GM21381 (cell line): ENCODE measurements at regions not wholly inside any gene's neighbourhood (a gene's known extent, or its start where the extent isn't known, plus 50 kb on each side); places are given as distances from the start of the nearest gene placed in this dataset.

Experiments
- ATAC-seq: cut with Tn5 transposase; IDR thresholded peaks from one replicate; pipeline ENCODE4 v1.9.1; 2021; ENCODE audit warnings: mild to moderate bottlenecking, moderate library complexity; ENCODE audit not compliant: unreplicated experiment

- no peak for ATAC-seq
Observed at GRCh38 chr7:110591341-110591740, 499.6 kb upstream of the LRRN3 start.

- no peak for ATAC-seq
Observed at GRCh38 chr7:110592557-110592956, 498.4 kb upstream of the LRRN3 start.

- no peak for ATAC-seq
Observed at GRCh38 chr7:110593355-110593754, 497.6 kb upstream of the LRRN3 start.

- no peak for ATAC-seq
Observed at GRCh38 chr7:110595694-110596093, 495.2 kb upstream of the LRRN3 start.

- ATAC-seq: no peak
Observed at GRCh38 chr7:110600956-110601355, 490.0 kb upstream of the LRRN3 start.

GRCh38 chr7:110601710-110602109 lies 489.2 kb upstream of the LRRN3 start:
- no peak for ATAC-seq

- no peak for ATAC-seq
Observed at GRCh38 chr7:110604206-110604605, 486.7 kb upstream of the LRRN3 start.

GRCh38 chr7:110604885-110605284 lies 486.0 kb upstream of the LRRN3 start:
- no peak for ATAC-seq

GRCh38 chr7:110607050-110607857 lies 483.7 kb upstream of the LRRN3 start:
- no peak for ATAC-seq

- no peak for ATAC-seq
Observed at GRCh38 chr7:110609336-110609735, 481.6 kb upstream of the LRRN3 start.

GRCh38 chr7:110612680-110613079 lies 478.2 kb upstream of the LRRN3 start:
- ATAC-seq: no peak
